Thyroid gland (tissue), 4 donors: ENCODE measurements at regions not wholly inside any gene's neighbourhood (a gene's known extent, or its start where the extent isn't known, plus 50 kb on each side); places are given as distances from the start of the nearest gene placed in this dataset.
A peak's percentile ranks its signal among the peaks of the same experiment; 100 is the strongest.

Experiments
- DNase-seq, 2 donors: peaks; one replicate each; pipeline ENCODE4 v3.0.0-alpha.2; 2019
- H3K27ac ChIP-seq, 3 donors: fragments of 200-600 bp; sonication (generic); 1 replicate in 2 of 3; 2 replicates in 1 of 3; pipeline ENCODE4 v1.5.1; 2016 to 2019; ENCODE audit warnings: mild to moderate bottlenecking in 1 of 3, moderate library complexity in 1 of 3
- H3K27me3 ChIP-seq: fragments of 200-600 bp; sonication (generic); one replicate; pipeline ENCODE4 v1.5.1; 2019
- H3K36me3 ChIP-seq, 2 donors: fragments of 200-600 bp; sonication (generic); one replicate each; pipeline ENCODE4 v1.5.1; 2016 to 2019
- H3K4me1 ChIP-seq, 2 donors: fragments of 200-600 bp; sonication (generic); one replicate each; pipeline ENCODE4 v1.5.1; 2017 to 2019
- H3K4me3 ChIP-seq, 3 donors: fragments of 200-600 bp; sonication (generic); replicated peaks in 1 of 3; 1 replicate in 2 of 3; 2 replicates in 1 of 3; pipeline ENCODE4 v1.5.1; 2016; ENCODE audit warnings: mild to moderate bottlenecking in 1 of 3
- H3K9me3 ChIP-seq: fragments of 200-600 bp; sonication (generic); one replicate; pipeline ENCODE4 v1.5.1; 2017
- POLR2A ChIP-seq, 2 donors: fragments of 450-650 bp; IDR thresholded peaks; one replicate each; pipeline ENCODE4 v1.6.1; 2017; ENCODE audit warnings: antibody characterized with exemption in 2 of 2, mild to moderate bottlenecking in 2 of 2, moderate library complexity in 1 of 2
- WGBS, 2 donors: methylation state at CpG; one replicate each; pipeline ENCODE4 v1.1.5; 2017; 5-methylcytosine and 5-hydroxymethylcytosine counted together
- intact Hi-C: fragments of 100-400 bp; cut with DNase I; formaldehyde crosslinking; loops from one replicate; pipeline ENCODE4 v1.15.1; 2023
- TF ChIP-seq, protein P1 (sequence below), 6 experiments: fragments of 200-600 bp in 3 of 6; fragments of 450-650 bp in 3 of 6; sonication (generic) in 3 of 6; IDR thresholded peaks; one replicate each; pipeline ENCODE4 v1.5.1; 2016 to 2019; ENCODE audit warnings: antibody characterized with exemption in 6 of 6, mild to moderate bottlenecking in 2 of 6, inconsistent platforms in 1 of 6, moderate library complexity in 1 of 6

DNA sequence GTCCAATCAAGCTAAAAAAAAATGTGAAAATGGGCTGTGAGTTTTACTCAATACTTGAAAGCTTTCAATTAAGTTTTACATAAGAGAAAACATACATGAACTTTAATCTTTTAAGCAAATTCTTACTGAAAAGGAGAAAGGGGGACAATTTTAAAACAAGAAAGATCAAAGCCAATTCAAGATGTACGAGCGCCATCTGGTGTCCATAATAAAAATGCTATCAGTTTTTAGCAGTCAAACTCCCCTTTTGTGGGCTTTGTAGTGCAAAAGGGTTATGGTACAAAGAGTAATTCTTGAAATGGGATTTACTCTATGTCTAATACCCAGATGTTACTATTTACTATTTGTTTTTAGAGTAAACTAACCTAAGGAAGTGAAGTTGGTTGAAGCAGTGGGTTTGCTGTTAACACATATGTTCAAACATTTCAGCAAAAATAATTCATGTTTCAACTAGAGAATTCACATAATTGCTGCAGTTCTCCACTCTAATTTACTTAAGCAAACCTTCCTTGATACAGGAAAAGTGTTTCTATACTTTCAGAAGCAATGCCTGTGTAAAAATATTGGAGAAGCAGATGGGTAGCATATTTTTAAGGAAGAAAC lies 228.2 kb upstream of the TYRP1 start:
- Histone ChIP-seq H3K9me3 (peaks cover under 1% of the 10 kb centered on the region), H3K4me3 (no peak overlapping the region), H3K27me3 (no peaks in the 10 kb centered on the region), H3K4me1 (peaks cover 0 to 12% of the 10 kb centered on the region in 2 donors), H3K36me3 (no peaks in the 10 kb centered on the region), H3K27ac (no peak overlapping the region)
- no peak for TF ChIP-seq POLR2A (IDR thresholded peaks at IDR 0.05)
- TF ChIP-seq, protein P1, sequence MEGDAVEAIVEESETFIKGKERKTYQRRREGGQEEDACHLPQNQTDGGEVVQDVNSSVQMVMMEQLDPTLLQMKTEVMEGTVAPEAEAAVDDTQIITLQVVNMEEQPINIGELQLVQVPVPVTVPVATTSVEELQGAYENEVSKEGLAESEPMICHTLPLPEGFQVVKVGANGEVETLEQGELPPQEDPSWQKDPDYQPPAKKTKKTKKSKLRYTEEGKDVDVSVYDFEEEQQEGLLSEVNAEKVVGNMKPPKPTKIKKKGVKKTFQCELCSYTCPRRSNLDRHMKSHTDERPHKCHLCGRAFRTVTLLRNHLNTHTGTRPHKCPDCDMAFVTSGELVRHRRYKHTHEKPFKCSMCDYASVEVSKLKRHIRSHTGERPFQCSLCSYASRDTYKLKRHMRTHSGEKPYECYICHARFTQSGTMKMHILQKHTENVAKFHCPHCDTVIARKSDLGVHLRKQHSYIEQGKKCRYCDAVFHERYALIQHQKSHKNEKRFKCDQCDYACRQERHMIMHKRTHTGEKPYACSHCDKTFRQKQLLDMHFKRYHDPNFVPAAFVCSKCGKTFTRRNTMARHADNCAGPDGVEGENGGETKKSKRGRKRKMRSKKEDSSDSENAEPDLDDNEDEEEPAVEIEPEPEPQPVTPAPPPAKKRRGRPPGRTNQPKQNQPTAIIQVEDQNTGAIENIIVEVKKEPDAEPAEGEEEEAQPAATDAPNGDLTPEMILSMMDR (IDR thresholded peaks at IDR 0.05): peak; percentile 9 to 62 (median 34)
- intact Hi-C loops: no loop called here
- no peak for DNase-seq
- WGBS, 2 donors: 3 to 4% methylated on average over 2 of the region's 2 CpGs

DNA sequence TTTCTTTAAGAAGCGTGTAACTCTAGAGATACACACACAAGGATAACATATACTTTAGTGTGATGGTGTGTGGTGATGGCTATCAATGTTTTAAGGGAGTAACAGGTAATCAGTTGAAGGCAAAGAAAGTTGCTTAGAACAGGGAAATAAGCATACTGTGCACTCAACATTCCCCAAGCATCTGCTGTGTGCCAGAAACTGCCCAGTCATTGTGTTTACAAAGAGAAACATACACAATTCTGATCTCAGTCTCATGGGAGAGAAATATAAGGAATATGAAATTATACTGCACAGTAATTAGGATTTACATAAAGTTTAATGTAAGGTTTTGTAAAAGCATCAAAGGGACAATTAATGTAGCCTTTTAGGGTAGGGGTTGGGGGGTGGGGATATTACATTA lies 224.1 kb upstream of the TYRP1 start:
- DNase-seq: no peak
- Histone ChIP-seq H3K9me3 (peaks cover 3% of the 10 kb centered on the region), H3K27ac (no peak overlapping the region), H3K36me3 (no peaks in the 10 kb centered on the region), H3K4me3 (no peak overlapping the region), H3K27me3 (no peaks in the 10 kb centered on the region), H3K4me1 (peaks cover 0 to 2% of the 10 kb centered on the region in 2 donors)
- intact Hi-C loops: no loop called here
- 81 to 95% methylated on average over 1 of the region's 1 CpG for WGBS, 2 donors
- TF ChIP-seq, protein P1 (IDR thresholded peaks at IDR 0.05): no peak
- TF ChIP-seq POLR2A (IDR thresholded peaks at IDR 0.05): no peak

- DNase-seq: no peak
- Histone ChIP-seq H3K4me3 (no peak overlapping the region), H3K4me1 (no peaks in the 10 kb centered on the region), H3K9me3 (no peaks in the 10 kb centered on the region), H3K36me3 (no peaks in the 10 kb centered on the region), H3K27me3 (no peaks in the 10 kb centered on the region), H3K27ac (no peak overlapping the region)
- WGBS, 2 donors: 63 to 65% methylated on average over 1 of the region's 1 CpG
- intact Hi-C loops: no loop called here
- TF ChIP-seq, protein P1 (IDR thresholded peaks at IDR 0.05): no peak
- TF ChIP-seq POLR2A (IDR thresholded peaks at IDR 0.05): no peak
These were observed 198.8 kb upstream of the TYRP1 start for GRCh38 chr9:12494411-12494810.

GRCh38 chr9:12497790-12498189 lies 195.4 kb upstream of the TYRP1 start:
- intact Hi-C loops: no loop called here
- no peaks in the 10 kb centered on the region for H3K27me3 ChIP-seq
- no peaks in the 10 kb centered on the region for H3K36me3 ChIP-seq
- H3K9me3 ChIP-seq: no peaks in the 10 kb centered on the region
- TF ChIP-seq, protein P1 (IDR thresholded peaks at IDR 0.05): no peak
- no peak for TF ChIP-seq POLR2A (IDR thresholded peaks at IDR 0.05)
- H3K27ac ChIP-seq: no peak overlapping the region
- H3K4me1 ChIP-seq: no peaks in the 10 kb centered on the region
- no peak overlapping the region for H3K4me3 ChIP-seq
- DNase-seq: no peak

DNA sequence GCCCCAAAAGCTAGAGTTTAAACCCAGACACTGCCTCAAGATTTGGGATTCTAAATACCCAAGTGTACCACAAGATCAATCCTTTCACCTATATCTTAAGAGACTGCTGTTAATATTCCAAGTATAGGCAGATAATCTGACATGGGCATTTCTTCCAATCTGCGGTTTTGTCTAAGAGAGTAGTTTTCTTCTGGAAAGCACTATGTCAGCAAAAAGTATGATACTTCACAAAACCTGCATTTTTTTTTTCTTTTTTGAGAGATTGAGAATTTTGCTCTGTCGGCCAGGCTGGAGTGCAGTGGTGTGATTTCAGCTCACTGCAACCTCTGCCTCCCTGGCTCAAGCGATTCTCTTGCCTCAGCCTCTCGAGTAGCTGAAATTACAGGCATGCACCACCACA lies 190.7 kb upstream of the TYRP1 start:
- no peaks in the 10 kb centered on the region for H3K4me1 ChIP-seq
- intact Hi-C loops: no loop called here

More for the DNA sequence above, 190.7 kb upstream of the TYRP1 start:
- Histone ChIP-seq H3K27ac (no peak overlapping the region), H3K27me3 (no peaks in the 10 kb centered on the region), H3K9me3 (no peaks in the 10 kb centered on the region), H3K4me3 (no peak overlapping the region), H3K36me3 (no peaks in the 10 kb centered on the region)
- 82 to 91% methylated on average over 4 of the region's 4 CpGs for WGBS, 2 donors
- TF ChIP-seq, protein P1 (IDR thresholded peaks at IDR 0.05): no peak
- TF ChIP-seq POLR2A (IDR thresholded peaks at IDR 0.05): no peak
- DNase-seq: no peak
